ENCODE measurements at regions not wholly inside any gene's neighbourhood (a gene's known extent, or its start where the extent isn't known, plus 50 kb on each side); places are given as distances from the start of the nearest gene placed in this dataset.

- Histone ChIP-seq H3K36me3 (ENCODE audit: control insufficient read depth, insufficient read depth, low read length) (no peaks in the 10 kb centered on the region), H3K27me3 (replicated peaks; ENCODE audit: control insufficient read depth, insufficient read depth, low read length) (no peaks in the 10 kb centered on the region), H3K4me1 (no peaks in the 10 kb centered on the region), H3K9me3 (no peaks in the 10 kb centered on the region), H3K4me3 (ENCODE audit: low read depth, low read length) (no peak overlapping the region)
- DNase-seq, result no peak
- ChIA-PET POLR2A (no interaction called here), CTCF (no interaction called here)
- Mint-ChIP-seq H3K4me1 (ENCODE audit: low read depth, unreplicated experiment) (no peaks in the 10 kb centered on the region), H3K9me3 (ENCODE audit: unreplicated experiment) (no peaks in the 10 kb centered on the region), H3K36me3 (ENCODE audit: insufficient read depth, unreplicated experiment) (no peaks in the 10 kb centered on the region), H3K27ac (ENCODE audit: unreplicated experiment) (no peak overlapping the region), H3K27me3 (ENCODE audit: insufficient read depth, unreplicated experiment) (no peaks in the 10 kb centered on the region), H3K4me3 (ENCODE audit: unreplicated experiment) (no peak overlapping the region)
- BruUV-seq (replicated peaks), result no TSS peak
- TF ChIP-seq, protein P1, sequence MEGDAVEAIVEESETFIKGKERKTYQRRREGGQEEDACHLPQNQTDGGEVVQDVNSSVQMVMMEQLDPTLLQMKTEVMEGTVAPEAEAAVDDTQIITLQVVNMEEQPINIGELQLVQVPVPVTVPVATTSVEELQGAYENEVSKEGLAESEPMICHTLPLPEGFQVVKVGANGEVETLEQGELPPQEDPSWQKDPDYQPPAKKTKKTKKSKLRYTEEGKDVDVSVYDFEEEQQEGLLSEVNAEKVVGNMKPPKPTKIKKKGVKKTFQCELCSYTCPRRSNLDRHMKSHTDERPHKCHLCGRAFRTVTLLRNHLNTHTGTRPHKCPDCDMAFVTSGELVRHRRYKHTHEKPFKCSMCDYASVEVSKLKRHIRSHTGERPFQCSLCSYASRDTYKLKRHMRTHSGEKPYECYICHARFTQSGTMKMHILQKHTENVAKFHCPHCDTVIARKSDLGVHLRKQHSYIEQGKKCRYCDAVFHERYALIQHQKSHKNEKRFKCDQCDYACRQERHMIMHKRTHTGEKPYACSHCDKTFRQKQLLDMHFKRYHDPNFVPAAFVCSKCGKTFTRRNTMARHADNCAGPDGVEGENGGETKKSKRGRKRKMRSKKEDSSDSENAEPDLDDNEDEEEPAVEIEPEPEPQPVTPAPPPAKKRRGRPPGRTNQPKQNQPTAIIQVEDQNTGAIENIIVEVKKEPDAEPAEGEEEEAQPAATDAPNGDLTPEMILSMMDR (IDR thresholded peaks at IDR 0.05; ENCODE audit: insufficient read depth in 1 of 2, low read depth in 1 of 2, low read length in 1 of 2, severe bottlenecking in 1 of 2, unreplicated experiment in 1 of 2), result no peak
- intact Hi-C loops (cut with micrococcal nuclease; ENCODE audit: unreplicated experiment), result no loop called here
Observed at GRCh38 chr5:18961234-18961633, 1026.8 kb downstream of the CDH18 start.

- no peaks in the 10 kb centered on the region for H3K36me3 ChIP-seq (ENCODE audit: control insufficient read depth, insufficient read depth, low read length)
- no peak overlapping the region for H3K27ac Mint-ChIP-seq (ENCODE audit: unreplicated experiment)
- TF ChIP-seq, protein P1 (IDR thresholded peaks at IDR 0.05; ENCODE audit: insufficient read depth in 1 of 2, low read depth in 1 of 2, low read length in 1 of 2, severe bottlenecking in 1 of 2, unreplicated experiment in 1 of 2), result no peak
- H3K4me3 ChIP-seq (ENCODE audit: low read depth, low read length), result no peak overlapping the region
- H3K27me3 ChIP-seq (replicated peaks; ENCODE audit: control insufficient read depth, insufficient read depth, low read length), result no peaks in the 10 kb centered on the region
- no peak overlapping the region for H3K4me3 Mint-ChIP-seq (ENCODE audit: unreplicated experiment)
- H3K4me1 ChIP-seq, result no peaks in the 10 kb centered on the region
- CTCF ChIA-PET, result no interaction called here
- no peaks in the 10 kb centered on the region for H3K27me3 Mint-ChIP-seq (ENCODE audit: insufficient read depth, unreplicated experiment)
- no peak for DNase-seq
- POLR2A ChIA-PET, result no interaction called here
- no peaks in the 10 kb centered on the region for H3K36me3 Mint-ChIP-seq (ENCODE audit: insufficient read depth, unreplicated experiment)
- no peaks in the 10 kb centered on the region for H3K4me1 Mint-ChIP-seq (ENCODE audit: low read depth, unreplicated experiment)
- intact Hi-C loops (cut with micrococcal nuclease; ENCODE audit: unreplicated experiment), result no loop called here
- no peaks in the 10 kb centered on the region for H3K9me3 Mint-ChIP-seq (ENCODE audit: unreplicated experiment)
- no peaks in the 10 kb centered on the region for H3K9me3 ChIP-seq
- BruUV-seq (replicated peaks), result no TSS peak
Observed at GRCh38 chr5:18965893-18966292, 1022.1 kb downstream of the CDH18 start.

- TF ChIP-seq, protein P1 (IDR thresholded peaks at IDR 0.05; ENCODE audit: insufficient read depth in 1 of 2, low read depth in 1 of 2, low read length in 1 of 2, severe bottlenecking in 1 of 2, unreplicated experiment in 1 of 2), result no peak
- H3K4me3 Mint-ChIP-seq (ENCODE audit: unreplicated experiment), result no peak overlapping the region
- BruUV-seq (replicated peaks), result no TSS peak
Observed at GRCh38 chr5:18967637-18968036, 1020.4 kb downstream of the CDH18 start.

More at GRCh38 chr5:18967637-18968036, 1020.4 kb downstream of the CDH18 start:
- Mint-ChIP-seq H3K27ac (ENCODE audit: unreplicated experiment) (no peak overlapping the region), H3K9me3 (ENCODE audit: unreplicated experiment) (no peaks in the 10 kb centered on the region), H3K27me3 (ENCODE audit: insufficient read depth, unreplicated experiment) (no peaks in the 10 kb centered on the region), H3K4me1 (ENCODE audit: low read depth, unreplicated experiment) (no peaks in the 10 kb centered on the region), H3K36me3 (ENCODE audit: insufficient read depth, unreplicated experiment) (no peaks in the 10 kb centered on the region)
- no peaks in the 10 kb centered on the region for H3K27me3 ChIP-seq (replicated peaks; ENCODE audit: control insufficient read depth, insufficient read depth, low read length)
- intact Hi-C loops (cut with micrococcal nuclease; ENCODE audit: unreplicated experiment), result no loop called here
- H3K4me1 ChIP-seq, result no peaks in the 10 kb centered on the region
- CTCF ChIA-PET, result no interaction called here
- DNase-seq, result no peak
- H3K36me3 ChIP-seq (ENCODE audit: control insufficient read depth, insufficient read depth, low read length), result no peaks in the 10 kb centered on the region
- no peaks in the 10 kb centered on the region for H3K9me3 ChIP-seq
- no peak overlapping the region for H3K4me3 ChIP-seq (ENCODE audit: low read depth, low read length)
- POLR2A ChIA-PET, result no interaction called here
